Neural progenitor cell (in vitro differentiated cells): ENCODE measurements at regions not wholly inside any gene's neighbourhood (a gene's known extent, or its start where the extent isn't known, plus 50 kb on each side); places are given as distances from the start of the nearest gene placed in this dataset.

Experiments
- DNase-seq: peaks from one replicate; pipeline ENCODE4 v3.0.0-alpha.2; 2016; ENCODE audit warnings: low spot score
- H2AFZ ChIP-seq: fragments of 200-600 bp; sonication (generic); replicated peaks from 2 replicates; pipeline ENCODE4 v1.6.1; 2016; ENCODE audit warnings: antibody characterized with exemption
- H3F3A ChIP-seq: fragments of 200-600 bp; sonication (generic); 2 replicates; pipeline ENCODE4 v1.6.1; 2016; ENCODE audit warnings: antibody characterized with exemption, low read depth
- H3K27ac ChIP-seq: fragments of 200-600 bp; sonication (generic); 2 replicates; pipeline ENCODE4 v1.5.1; 2016; ENCODE audit warnings: mild to moderate bottlenecking
- H3K27me3 ChIP-seq: fragments of 200-600 bp; sonication (generic); 2 replicates; pipeline ENCODE4 v1.6.1; 2016; ENCODE audit warnings: mild to moderate bottlenecking, moderate library complexity
- H3K36me3 ChIP-seq: fragments of 200-600 bp; sonication (generic); 2 replicates; pipeline ENCODE4 v1.5.1; 2016
- H3K4me1 ChIP-seq: fragments of 200-600 bp; sonication (generic); 2 replicates; pipeline ENCODE4 v1.6.1; 2016; ENCODE audit warnings: mixed run types
- H3K4me2 ChIP-seq: fragments of 200-600 bp; sonication (generic); 2 replicates; pipeline ENCODE4 v1.6.1; 2016
- H3K4me3 ChIP-seq: fragments of 200-600 bp; sonication (generic); 2 replicates; pipeline ENCODE4 v1.5.1; 2016
- H3K79me2 ChIP-seq: fragments of 200-600 bp; sonication (generic); 2 replicates; pipeline ENCODE4 v1.6.1; 2016; ENCODE audit warnings: low read depth
- H3K9ac ChIP-seq: fragments of 200-600 bp; sonication (generic); 2 replicates; pipeline ENCODE4 v1.6.1; 2016
- H3K9me3 ChIP-seq: fragments of 200-600 bp; sonication (generic); 2 replicates; pipeline ENCODE4 v1.5.1; 2016; ENCODE audit warnings: low read depth
- H4K20me1 ChIP-seq: fragments of 200-600 bp; sonication (generic); 2 replicates; pipeline ENCODE4 v1.6.1; 2016; ENCODE audit warnings: low read depth
- H3K27ac Mint-ChIP-seq: 3 replicates; pipeline ENCODE4 v1.8.0; 2021; ENCODE audit warnings: mixed read lengths
- H3K27me3 Mint-ChIP-seq: 2 replicates; pipeline ENCODE4 v1.8.0; 2022; ENCODE audit warnings: low read depth, mild to moderate bottlenecking, inconsistent platforms, moderate library complexity, mixed read lengths; ENCODE audit not compliant: insufficient read depth
- H3K36me3 Mint-ChIP-seq: 3 replicates; pipeline ENCODE4 v1.8.0; 2021; ENCODE audit warnings: mixed read lengths
- H3K4me1 Mint-ChIP-seq: 3 replicates; pipeline ENCODE4 v1.8.0; 2021; ENCODE audit warnings: mixed read lengths
- H3K4me3 Mint-ChIP-seq: 3 replicates; pipeline ENCODE4 v1.8.0; 2021; ENCODE audit warnings: mild to moderate bottlenecking, moderate library complexity, mixed read lengths
- H3K9me3 Mint-ChIP-seq: 3 replicates; pipeline ENCODE4 v1.8.0; 2020; ENCODE audit warnings: mixed read lengths
- CTCF ChIP-seq: fragments of 200-600 bp; sonication (generic); IDR thresholded peaks from 2 replicates; pipeline ENCODE4 v1.5.1; 2017; ENCODE audit warnings: antibody characterized with exemption, mild to moderate bottlenecking
- EZH2 ChIP-seq: fragments of 200-600 bp; sonication (generic); IDR thresholded peaks from 2 replicates; pipeline ENCODE4 v1.6.1; 2017; ENCODE audit warnings: antibody characterized with exemption, mild to moderate bottlenecking, moderate library complexity
- EZH2phosphoT487 ChIP-seq: fragments of 200-600 bp; sonication (generic); IDR thresholded peaks from 2 replicates; pipeline ENCODE4 v1.6.1; 2017; ENCODE audit warnings: antibody characterized with exemption

GRCh38 chr5:40381676-40382363 is 297.9 kb upstream of the PTGER4 start:
- no peaks in the 10 kb centered on the region for H3K36me3 Mint-ChIP-seq
- H3K27ac Mint-ChIP-seq = no peak overlapping the region
- peaks cover 11% of the 10 kb centered on the region for H3K4me1 Mint-ChIP-seq
- Histone ChIP-seq H3K4me1 (no peaks in the 10 kb centered on the region), H3K27me3 (no peaks in the 10 kb centered on the region), H4K20me1 (no peaks in the 10 kb centered on the region), H3K4me2 (no peak overlapping the region), H3K9me3 (no peaks in the 10 kb centered on the region), H3K36me3 (no peaks in the 10 kb centered on the region), H3K4me3 (no peak overlapping the region), H3F3A (no peaks in the 10 kb centered on the region), H3K27ac (no peak overlapping the region), H2AFZ (no peak overlapping the region), H3K79me2 (no peaks in the 10 kb centered on the region), H3K9ac (no peak overlapping the region)
- DNase-seq = no peak
- H3K9me3 Mint-ChIP-seq = no peaks in the 10 kb centered on the region
- TF ChIP-seq EZH2phosphoT487 = no peak
- no peak for TF ChIP-seq EZH2
- TF ChIP-seq CTCF = no peak
- H3K27me3 Mint-ChIP-seq = peaks cover 3% of the 10 kb centered on the region
- no peak overlapping the region for H3K4me3 Mint-ChIP-seq

- H4K20me1 ChIP-seq = no peaks in the 10 kb centered on the region
- Mint-ChIP-seq H3K9me3 (no peaks in the 10 kb centered on the region), H3K36me3 (no peaks in the 10 kb centered on the region), H3K4me3 (no peak overlapping the region), H3K27me3 (peaks cover 3% of the 10 kb centered on the region), H3K27ac (no peak overlapping the region), H3K4me1 (peaks cover 11% of the 10 kb centered on the region)
- H3K36me3 ChIP-seq = no peaks in the 10 kb centered on the region
- H3K4me3 ChIP-seq = no peak overlapping the region
- no peaks in the 10 kb centered on the region for H3K9me3 ChIP-seq
- no peak overlapping the region for H3K27ac ChIP-seq
- TF ChIP-seq CTCF (no peak), EZH2 (no peak), EZH2phosphoT487 (no peak)
- no peaks in the 10 kb centered on the region for H3K79me2 ChIP-seq
- no peaks in the 10 kb centered on the region for H3F3A ChIP-seq
- no peaks in the 10 kb centered on the region for H3K4me1 ChIP-seq
- H2AFZ ChIP-seq = no peak overlapping the region
- H3K4me2 ChIP-seq = no peak overlapping the region
- no peaks in the 10 kb centered on the region for H3K27me3 ChIP-seq
- no peak overlapping the region for H3K9ac ChIP-seq
- DNase-seq = no peak
These were observed 298.7 kb upstream of the PTGER4 start for GRCh38 chr5:40381016-40381415.

- H2AFZ ChIP-seq = no peak overlapping the region
- no peaks in the 10 kb centered on the region for H3K9me3 ChIP-seq
- Mint-ChIP-seq H3K27ac (no peak overlapping the region), H3K27me3 (peaks cover 3% of the 10 kb centered on the region), H3K4me3 (no peak overlapping the region), H3K4me1 (peaks cover 3% of the 10 kb centered on the region), H3K9me3 (no peaks in the 10 kb centered on the region), H3K36me3 (no peaks in the 10 kb centered on the region)
- no peaks in the 10 kb centered on the region for H3K79me2 ChIP-seq
- no peak overlapping the region for H3K4me2 ChIP-seq
- no peak overlapping the region for H3K27ac ChIP-seq
- DNase-seq = no peak
- no peaks in the 10 kb centered on the region for H3K27me3 ChIP-seq
- H3K9ac ChIP-seq = no peak overlapping the region
- TF ChIP-seq EZH2phosphoT487 = no peak
- no peak for TF ChIP-seq EZH2
- no peak for TF ChIP-seq CTCF
- no peak overlapping the region for H3K4me3 ChIP-seq
- H3F3A ChIP-seq = no peaks in the 10 kb centered on the region
- no peaks in the 10 kb centered on the region for H3K36me3 ChIP-seq
- H4K20me1 ChIP-seq = no peaks in the 10 kb centered on the region
- no peaks in the 10 kb centered on the region for H3K4me1 ChIP-seq
These were observed 301.1 kb upstream of the PTGER4 start for GRCh38 chr5:40378396-40379177.
